NCI-H1930 (cell line): ENCODE measurements at regions not wholly inside any gene's neighbourhood (a gene's known extent, or its start where the extent isn't known, plus 50 kb on each side); places are given as distances from the start of the nearest gene placed in this dataset.

ENCODE experiments used
- DNase-seq, 2 experiments: peaks; one replicate each; lab custom pipeline; 2025; lab: John Stamatoyannopoulos, UW

DNA sequence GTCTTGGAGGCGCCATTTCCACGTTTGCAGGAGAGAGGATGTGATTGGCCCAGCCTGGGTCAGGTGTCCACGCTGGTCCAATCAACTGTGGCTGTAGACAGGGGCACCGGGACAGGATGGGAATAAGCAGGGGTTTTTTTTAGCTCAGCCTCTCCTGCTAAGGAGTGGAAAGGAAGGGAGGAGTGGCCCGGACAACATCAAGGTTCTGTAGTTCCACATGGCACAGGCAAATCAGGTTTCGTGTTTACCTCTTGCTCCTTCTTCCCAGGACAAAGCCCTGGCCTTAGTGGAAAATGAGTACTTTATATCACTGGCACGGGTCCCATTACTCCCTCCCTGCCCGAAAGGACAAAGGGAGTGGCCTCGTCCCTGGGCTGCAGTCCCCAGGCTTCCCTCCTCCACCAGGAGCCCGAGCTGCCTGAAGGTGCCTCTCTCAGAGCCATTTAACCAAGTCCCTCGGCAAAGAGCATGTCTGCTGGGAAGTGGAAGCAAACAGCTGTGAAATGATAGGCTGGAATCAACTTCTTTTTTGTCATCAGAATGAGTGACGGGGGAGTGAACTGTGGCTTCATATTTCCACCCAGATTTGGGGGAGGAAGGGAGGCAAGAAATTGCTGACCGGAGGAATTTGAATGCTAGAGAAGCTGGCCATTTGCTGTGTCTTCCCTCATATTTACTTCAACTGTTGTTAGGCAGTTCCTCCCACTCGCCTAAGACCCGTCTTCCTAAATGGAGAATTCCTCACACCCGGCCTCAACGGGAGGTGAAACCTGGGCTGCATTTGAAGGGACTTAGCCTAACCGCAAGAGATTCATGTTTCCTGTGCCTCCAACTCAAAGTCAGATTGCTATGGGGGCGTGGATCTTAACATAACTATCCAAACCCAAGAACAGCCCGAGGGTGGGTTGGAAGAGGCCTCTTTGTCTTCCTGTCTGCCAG, 84.9 kb upstream of the SLC44A3 start:
- no peak for DNase-seq

DNA sequence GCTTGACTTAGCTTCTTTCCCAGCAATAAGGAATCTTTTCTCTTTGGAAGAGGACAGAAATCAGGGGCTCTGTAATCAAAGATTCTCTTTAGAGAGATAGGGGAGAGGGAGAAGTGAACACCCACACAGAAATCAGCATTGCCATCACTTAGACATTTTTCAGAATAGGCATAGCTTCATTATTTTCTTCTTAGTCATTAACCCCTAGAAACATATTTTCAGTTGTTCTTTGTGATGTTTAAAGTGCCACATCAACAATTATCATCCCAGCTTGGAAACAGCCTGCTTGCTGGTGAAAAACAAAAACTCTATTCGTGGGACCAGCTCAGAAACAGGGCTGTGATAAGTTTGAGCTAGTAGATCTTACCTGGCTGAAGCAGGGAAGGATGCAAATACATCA, 88.3 kb upstream of the SLC44A3 start:
- DNase-seq = no peak

DNA sequence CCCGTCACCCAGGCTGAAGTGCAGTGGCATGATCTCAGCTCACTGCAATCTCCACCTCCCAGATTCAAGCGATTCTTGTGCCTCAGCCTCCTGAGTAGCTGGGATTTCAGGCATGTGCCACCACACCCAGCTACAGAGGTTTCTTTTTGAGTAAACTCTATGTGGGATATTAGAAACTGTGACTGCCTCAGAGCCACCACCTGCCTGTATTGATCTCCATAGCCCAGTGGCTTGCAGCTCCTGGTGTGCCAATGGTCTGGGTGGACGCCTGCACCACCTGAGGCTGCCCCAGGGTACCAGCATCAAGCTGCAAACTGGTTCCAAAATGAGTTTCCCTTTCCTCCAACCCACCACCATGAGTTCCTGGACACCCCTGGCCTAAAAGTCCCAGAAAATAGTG, 89.7 kb upstream of the SLC44A3 start:
- no peak for DNase-seq

DNA sequence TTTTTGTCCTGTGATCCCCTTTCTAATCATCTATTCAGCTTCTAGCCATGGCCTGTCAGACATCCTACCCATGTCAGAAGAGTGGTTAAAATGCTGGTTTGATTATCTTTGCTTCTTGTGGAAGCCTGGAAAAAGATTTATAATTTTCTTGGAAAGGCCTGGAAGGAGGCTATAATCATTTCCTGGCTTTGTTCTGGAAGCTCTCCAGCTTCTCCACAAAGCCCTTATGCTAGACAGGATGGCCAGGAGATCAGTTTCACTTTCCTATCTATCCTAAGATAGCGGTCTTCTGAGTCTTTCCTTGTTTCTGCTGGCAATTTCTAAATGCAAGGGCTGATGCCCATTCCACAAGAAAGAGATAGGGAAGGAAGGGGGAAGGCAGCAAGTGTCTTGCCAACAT, 90.9 kb upstream of the SLC44A3 start:
- DNase-seq = no peak

DNA sequence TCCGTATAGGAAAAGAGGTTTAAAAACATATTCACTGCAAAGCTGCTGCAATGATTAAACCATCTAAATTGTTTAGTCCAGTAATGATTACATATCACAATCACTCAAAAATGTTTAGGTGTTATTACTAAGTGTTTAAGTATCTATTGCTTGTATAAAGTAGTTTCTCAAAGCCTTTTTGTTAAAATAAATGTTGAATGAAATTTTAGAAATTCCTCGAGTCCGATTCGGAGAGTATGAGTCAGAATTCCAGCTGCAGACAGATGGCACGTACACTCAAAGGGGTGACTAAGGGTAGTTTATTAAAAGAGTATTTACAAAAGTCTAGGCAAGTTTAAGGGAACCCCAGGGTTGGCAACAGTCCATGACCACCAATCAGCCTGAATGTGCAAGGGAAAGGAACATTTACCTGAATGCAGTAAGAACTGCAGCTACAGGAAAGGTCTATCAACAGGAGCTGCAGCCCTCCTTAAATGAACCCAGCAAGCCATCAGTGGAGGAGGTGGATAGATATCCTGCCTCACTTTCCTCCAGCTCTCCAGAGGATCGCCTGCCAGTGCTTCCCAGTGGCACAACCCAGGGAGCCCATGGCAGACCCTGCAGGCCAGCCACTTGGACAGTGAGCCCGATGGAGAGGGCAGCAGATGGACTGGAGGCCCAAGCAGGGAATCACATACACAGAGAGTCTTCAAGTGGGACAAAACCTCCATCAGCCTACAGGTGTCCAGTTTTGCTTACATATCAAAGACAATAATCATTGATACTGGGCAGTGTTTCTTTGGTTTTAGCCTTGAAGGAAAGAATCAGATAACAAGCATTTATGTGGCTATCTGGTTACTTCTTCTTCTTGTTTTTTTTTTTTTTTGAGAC, 92.1 kb upstream of the SLC44A3 start:
- no peak for DNase-seq

DNA sequence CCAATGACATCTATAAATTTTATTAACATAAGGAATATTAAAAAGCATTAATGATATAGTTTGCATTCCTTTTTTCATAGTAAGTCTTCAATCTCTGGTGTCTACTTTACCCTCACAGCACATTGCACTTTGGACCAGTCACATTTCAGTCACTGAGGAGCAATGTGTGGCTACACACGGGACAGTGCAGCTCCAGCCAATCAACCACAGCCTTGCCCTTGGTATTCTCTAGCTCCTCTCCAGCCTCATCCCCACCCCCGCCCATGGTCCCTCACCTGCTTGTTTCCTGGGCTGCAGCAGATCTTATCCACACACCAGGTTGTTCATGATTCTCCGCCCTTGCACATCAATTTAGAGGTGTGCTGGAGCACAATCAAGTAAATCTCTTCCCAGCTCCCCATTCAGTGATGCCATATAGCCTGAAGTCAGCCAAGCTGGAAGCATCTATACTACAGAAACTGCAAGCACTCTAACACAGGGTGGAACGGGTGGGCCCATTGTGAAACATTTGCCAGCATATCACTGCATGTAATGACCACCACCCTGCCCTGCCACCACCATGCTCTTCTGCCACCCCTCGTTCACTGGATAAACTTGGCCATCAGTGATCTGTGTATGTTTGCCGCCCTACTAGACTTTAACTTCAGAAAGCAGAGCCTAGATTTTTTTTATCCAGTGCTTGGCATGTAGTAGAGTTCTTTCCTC, 93.0 kb upstream of the SLC44A3 start:
- DNase-seq = no peak

DNA sequence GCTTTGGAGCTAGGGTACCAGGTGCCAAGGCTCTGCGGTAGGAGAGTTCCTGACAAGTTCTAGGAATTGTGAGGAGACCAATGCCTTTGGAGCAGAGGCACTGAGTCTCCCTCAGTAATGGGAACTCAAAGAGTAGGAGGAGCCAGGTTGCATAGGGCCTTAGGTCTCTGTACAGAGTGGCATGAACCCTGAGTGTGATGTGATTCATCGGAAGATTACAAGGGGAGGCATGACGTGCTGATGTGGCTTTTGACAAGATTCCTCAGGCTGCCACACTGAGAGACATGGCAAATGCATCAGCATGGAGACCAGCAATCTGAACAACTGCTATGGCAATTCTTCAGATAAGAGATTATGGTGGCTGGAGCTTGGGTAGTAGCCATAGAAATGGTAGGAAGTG, 94.6 kb upstream of the SLC44A3 start:
- no peak for DNase-seq

DNA sequence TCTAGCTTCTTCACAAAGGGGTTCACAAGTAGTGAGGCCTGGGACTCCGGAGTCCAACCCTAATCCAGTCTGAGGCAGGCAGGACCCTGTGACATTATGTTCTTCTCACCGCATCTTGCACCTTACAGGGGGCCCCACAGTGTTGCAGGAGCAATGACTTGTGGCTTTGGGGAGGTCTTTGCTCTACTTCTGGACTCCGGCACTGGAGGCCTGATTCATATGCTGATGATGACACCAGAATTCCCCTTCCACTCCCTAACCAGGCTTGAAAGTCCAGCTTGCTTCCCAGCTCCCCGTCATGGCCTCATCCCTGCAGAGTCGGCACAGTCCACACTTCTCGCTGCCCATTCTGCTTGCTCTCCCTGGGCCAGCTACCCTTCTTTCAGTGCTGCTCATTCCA, 96.3 kb upstream of the SLC44A3 start:
- no peak for DNase-seq

DNA sequence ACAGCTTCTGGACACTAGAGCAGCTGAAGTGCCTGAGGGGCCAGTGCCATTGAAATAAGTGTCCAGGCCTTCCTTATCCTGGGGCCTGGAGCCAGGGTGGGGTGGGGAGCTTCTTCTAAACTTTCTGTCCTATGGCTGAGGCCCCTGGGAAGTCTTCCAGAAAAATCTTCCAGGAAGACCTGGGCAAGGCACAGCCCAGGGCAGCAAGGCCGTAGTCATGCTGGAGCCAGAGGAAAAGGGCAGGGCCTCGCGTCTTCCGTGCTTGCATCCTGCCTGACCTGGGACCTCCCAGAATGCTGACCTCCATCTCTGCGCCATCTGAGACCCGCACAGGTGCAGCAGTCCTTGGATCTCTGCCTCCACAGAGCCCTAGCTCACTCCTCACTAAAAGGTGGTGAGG, 96.7 kb upstream of the SLC44A3 start:
- no peak for DNase-seq

DNA sequence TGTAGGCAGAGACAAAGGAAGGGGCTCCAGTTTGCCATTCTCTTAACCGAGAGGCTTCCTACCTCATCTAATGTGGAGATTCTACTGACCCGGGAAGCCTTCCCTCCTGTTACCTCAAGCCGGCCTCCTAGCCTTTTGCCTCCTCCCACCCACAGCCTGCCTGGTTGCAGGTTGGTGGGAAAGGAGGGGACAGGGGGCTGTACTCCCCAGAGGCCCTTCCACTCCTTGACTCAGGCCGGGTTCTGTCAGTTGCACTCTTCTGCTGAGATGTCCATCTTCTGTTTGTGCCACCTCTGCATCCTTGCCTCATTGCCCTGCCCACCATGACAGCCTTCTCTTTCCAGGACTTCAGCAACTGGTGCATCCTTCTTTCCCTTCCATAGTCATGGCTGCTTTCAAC, 98.0 kb upstream of the SLC44A3 start:
- DNase-seq = no peak

DNA sequence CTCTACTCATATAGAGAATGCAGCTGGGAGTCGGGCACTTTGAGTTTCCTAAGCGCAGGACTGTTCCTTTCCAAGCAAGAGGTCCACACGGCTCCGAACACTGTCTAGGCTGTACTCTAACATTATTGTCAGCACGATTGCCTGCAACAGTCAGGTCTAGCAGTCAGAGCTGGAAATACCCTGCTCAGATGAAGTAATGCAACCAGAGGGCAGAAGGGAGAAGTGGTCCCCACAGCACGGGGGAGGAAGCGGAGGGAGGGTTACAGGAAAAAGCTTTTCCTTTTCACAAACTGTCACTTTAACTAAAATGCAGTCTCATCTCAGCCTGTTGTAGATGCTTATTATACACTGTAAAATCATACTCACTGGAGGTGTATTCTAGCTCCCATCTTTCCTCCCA, 98.9 kb upstream of the SLC44A3 start:
- DNase-seq = no peak

DNA sequence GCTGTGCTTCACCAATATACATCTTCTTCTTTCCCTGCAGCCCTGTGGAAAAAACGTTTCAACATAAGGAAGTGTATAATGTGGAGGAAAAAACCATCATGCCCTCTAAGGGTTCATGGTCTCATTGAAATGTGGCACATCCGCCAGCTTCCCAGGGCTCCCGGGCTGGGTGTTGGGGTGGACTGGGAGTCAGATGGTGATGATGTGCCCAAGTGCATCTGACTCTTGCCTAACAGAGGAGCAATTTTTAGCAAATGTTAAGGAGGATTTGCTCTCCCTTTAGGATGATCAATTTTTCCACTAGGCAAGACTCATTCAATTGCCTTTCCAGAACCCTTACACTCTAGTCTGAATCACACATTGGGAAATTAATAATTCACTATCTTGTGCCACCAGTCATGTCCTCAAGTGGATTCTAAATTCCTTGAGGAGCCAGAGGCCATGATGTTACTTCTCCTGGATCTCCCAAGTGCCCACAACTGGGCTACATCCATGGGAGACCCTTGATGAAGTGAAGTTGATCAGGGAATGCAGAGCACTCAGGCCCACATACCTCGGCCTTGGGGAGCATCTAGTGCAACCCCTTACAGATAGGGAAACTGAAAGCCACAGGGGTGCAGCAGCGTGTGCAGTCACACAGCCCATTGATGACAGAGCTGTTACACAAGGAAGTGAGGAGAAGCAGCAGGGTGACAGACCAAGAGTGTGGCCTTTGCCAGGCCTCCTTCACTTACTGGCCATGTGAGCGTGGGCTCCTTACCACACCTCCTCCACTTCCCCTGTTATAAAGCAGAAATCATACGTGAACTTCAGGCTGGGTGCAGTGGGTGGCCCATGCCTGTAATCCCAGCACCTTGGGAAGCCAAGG, 100.0 kb upstream of the SLC44A3 start:
- no peak for DNase-seq

DNA sequence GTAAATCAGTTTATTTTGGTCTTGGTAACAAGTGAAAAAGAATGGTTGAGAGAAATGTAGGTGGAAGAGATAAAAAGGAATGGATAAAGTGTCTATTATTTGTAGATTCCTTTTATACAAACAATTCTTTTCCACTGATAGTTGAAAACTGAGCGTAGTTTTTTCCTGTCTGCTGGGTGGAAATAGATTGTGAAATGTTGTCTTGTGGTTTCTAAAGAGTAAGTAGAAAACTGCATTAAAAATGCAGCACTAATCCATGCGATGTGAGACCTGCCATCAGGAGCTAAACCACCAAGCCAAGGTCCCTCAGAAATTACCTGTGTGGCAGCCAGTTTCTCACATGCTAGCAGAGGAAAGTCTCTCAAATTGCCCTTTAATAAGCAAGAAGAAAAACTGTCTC, 103.2 kb upstream of the SLC44A3 start:
- DNase-seq = no peak

DNA sequence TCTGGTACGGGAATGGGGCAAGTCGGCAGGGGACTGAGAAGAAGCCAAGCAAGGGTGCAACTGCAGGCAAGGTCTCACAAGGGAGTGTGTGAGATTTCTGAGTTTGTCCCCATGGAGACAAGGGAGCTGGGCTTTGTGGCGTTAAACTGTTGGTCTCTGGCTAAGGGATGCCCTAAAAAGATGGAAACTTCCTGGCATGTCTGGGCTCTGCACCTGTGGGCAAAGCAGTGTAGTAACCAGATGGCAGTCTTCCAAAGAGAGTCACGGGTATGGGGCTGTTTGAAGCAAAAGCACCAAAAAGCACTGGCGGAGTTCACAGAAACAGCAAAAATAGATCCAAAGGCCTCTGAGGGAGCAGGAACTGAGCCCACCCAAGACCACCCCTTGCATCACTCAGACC, 104.8 kb upstream of the SLC44A3 start:
- DNase-seq = no peak

DNA sequence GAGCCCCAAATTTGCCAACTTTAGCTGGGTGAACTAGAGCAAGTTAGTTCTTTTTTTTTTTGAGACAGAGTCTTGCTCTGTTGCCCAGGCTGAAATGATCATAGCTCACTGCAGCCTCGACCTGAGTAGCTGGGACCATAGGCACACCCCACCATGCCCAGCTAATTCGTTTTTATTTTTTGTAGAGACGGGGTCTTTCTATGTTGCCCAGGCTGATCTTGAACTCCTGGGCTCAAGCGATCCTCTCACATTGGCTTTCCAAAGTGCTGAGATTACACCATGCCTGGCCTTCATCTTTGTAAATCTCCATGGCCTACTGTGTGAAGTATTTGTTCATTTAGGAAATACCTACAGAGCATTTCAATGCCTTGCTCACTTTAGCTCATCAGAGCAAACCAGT, 105.6 kb upstream of the SLC44A3 start:
- no peak for DNase-seq

DNA sequence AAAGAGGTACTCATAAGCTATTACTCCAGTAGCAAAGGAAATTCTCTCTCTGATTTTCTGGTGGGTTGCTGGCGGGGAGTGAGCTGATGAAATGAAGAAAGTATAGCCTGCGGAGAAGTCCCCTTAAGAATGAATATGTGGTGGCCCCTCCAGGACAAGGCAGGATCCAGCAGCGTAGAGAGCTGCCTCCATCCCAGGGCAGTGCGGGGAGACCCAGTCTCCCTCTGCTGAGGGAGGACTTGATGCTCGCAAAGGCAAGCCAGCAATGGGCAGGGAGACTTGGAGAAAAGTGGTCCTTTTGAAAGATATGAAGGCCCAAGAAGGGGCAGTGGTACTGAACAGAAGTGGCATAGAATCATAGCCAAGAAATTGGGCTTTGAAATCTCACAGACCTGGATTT, 106.0 kb upstream of the SLC44A3 start:
- DNase-seq = no peak

DNA sequence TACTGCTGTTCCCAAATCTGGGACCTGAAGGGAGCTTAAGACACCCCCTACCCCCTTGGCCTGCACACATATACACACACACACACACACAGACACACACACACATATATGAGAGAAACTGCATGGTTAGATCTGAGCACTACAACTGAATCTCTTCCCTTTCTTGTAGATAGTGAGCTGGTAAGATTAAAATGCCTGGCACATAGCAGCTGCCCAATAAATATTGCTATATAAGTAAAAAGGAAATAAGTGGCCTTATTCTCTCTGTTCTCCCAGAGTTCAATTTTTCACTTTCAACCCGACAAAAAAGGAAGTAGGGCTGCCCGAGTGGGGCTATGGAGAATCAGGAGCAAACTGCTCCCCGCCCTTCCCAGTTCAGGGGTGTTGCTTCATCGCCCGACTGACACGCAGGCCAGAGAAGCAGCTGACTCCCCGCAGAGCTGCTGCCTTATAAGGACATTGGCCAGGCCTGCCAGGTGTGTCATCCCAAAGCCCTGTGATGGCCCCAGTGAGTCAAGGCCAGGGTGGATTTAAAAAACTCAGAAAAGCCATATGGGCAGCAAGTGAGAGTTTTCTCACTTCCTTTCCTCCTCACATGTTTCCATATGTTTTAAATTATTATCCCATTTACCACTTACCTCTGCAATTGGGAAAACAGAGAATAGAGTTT, 106.5 kb upstream of the SLC44A3 start:
- DNase-seq = no peak

DNA sequence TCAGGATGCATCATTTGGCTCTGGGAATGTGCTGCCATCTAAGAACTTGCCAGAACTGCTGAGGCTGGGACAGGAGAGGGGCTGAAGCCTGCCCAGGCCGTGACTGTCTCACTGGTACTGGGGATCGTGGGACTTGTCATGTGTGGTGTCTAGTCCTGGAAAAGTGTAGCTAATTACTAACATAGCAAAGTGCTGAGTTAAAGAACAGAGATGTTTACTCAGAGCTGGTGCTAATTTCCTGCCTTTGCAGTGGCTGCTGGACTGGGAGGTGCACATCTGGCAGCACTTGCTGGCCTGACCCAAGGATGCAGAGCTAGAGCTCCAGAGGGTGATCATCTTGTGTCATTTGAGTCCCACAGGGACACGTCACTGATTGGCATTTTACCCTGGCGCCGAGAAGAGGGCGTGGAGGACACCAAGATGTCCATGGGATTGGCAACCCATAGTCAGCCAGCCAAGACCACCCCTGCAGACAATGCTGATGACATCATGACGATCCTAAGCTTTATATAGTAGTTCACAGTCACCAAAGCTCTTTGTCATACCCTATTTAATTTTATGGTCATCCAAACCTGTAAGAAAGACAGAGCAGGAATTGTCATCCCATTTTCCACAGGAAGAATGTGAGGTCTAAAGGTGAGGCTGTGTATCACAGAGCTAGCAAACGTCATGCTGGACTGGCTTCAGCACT, 110.1 kb upstream of the SLC44A3 start:
- DNase-seq = no peak

DNA sequence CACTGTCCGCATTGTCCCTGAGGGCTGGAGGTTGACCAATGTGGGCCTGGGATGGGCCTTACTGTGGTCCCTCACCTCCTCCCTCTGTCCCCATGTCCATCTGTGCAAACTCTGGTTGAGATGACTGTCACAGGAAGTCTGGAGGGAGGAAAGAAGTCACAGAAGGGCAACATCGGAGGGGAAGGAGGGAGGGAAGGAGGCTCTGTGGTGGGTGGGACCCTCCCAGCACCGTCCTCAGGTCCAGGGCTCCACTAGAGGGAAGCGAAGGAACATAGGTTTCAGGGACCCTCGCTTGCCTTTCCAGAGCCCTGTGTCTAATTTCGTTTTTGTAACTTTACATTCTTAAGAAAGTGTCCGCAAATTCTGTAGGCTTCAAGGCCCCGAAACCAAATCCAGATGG, 111.3 kb upstream of the SLC44A3 start:
- no peak for DNase-seq

DNA sequence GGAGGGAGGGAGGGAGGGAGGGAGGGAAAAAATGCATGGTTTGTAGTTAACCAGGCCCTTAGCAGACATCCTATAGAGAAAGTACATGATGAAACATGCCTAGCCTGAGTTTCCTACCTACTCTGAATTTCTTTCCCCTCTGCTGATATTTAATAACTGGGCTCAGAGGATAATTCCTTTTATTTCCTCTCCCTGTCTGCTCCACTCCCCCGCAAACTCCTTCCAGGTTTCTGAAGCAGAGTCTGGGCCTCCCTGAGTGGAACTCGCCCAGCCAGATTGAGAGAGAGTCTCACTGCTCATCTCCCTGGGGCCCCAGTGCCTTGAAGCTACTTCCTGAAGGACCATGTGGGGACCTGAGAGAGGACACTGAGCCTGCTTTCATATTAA, 111.9 kb upstream of the SLC44A3 start:
- DNase-seq = no peak
